ENCODE measurements at regions not wholly inside any gene's neighbourhood (a gene's known extent, or its start where the extent isn't known, plus 50 kb on each side); places are given as distances from the start of the nearest gene placed in this dataset.
"Not testable (repeated sequence)": the region's sequence is repeated elsewhere in the genome, so short reads cannot be mapped to it uniquely, and the experiment has no call there.

DNA sequence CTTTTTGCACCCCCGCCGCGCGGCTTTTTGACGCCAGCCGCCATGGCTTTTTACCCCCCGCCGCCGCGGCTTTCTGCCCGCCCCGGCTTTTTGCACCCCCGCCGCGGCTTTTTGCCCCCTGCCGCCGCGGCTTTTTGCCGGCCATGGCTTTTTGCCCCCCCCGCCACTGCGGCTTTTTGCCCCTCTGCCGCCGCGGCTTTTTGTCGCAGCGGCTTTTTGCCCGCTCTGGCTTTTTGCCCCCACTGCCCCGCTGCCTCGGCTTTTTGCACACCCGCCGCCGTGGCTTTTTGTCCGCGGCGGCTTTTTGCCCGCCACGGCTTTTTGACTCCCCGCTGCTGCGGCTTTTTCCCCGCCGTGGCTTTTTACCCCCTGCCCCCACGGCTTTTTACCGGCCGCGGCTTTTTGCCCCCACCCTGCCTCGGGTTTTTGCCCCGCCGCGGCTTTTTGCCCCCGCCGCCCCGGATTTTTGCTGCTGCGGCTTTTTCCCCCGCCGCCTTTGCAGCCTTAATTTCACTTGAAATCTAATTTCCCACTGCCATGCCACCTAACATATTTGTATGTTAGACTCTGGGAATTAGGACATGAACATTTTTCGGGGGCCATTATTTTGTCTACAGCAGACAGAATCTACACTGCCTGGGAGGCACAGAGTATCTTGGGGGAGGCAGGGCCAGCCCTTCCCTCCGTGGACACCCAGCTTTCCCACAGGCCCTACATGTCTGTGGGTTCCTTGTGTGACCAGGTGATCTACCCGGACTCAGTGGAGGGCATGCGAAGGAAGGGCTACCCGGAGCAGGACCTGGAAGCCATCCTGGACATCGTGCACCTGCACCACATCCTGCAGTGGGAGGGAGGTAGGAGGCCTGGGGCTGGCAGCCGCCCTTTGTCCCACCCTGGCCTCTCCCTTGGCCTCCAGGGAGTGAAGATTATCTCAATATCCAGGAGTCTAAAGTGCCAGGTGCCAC is 3031.0 kb upstream of the TEKT4 start:
- no peak for DNase-seq

DNA sequence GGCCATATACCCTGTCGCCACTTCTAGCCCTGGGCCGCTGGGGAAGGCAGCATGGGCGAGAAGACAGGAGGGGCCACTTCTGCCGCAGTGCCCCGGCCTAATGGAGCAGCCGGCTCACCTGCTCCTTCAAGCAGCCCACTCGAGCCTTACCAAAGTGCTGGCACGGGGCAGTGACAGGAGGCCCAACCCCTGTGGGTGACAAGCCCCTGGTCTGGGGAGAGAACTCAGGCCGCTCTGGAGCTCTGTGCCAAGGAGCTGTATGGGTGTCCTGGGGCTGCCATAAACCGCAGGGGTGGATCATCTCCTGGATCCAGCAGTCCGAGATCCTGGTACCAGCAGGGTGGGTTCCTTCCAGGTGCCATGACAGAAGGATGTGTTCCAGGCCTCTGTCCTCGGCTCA is 3029.0 kb upstream of the TEKT4 start:
- not testable (repeated sequence) for DNase-seq

DNA sequence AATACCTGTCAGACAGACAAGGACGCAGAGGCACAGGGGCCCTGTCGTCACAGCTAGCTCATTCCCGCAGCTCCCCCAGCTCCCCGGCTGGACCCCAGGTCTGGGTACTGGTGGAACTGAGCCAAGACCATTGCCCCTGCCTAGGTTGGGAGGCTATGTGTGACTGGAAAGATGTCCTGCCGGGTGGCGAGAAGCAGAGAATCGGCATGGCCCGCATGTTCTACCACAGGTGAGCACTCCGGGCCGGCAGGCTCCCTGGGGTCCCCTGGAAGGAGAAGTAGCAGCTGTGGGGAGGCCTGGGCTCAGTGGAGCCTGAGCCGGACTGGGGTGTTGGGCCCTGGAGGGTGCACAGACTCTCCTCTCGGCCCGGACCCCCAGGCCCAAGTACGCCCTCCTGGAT is 3028.3 kb upstream of the TEKT4 start:
- DNase-seq, result not testable (repeated sequence)

DNA sequence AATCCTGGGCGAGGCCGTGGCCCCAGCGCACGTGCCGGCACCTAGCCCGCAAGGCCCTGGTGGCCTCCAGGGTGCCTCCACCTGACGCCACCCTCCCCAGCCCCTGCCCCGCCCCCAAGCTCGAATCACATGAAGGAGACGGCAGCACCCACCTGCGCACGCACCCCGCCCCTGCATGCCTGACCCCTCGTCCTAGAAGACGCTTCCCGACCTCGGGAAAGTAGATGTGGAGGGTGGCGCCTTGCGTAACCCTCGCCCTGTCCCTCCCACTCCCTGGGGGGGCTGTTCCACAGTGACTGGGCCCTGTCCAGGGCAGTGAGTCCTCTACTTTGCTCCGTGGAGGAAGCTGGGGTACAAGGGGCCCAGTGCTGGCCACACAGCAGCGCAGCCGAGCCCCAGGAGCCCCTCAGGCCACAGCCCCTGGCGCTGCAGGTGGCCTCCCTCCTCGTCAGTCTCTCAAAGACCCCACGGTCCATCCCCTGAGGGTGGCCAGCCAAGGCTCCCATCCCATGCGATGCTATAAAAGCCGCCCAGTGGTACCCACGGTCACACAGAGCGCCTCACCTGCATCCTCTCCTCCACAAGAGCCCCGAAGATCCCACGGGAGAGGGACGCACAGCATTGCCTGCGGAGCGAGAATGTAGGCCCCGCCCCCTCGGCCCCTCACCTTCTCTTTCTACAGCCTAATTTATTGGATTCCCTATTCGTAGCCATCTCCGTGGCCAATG is 3027.3 kb upstream of the TEKT4 start:
- DNase-seq, result not testable (repeated sequence)

DNA sequence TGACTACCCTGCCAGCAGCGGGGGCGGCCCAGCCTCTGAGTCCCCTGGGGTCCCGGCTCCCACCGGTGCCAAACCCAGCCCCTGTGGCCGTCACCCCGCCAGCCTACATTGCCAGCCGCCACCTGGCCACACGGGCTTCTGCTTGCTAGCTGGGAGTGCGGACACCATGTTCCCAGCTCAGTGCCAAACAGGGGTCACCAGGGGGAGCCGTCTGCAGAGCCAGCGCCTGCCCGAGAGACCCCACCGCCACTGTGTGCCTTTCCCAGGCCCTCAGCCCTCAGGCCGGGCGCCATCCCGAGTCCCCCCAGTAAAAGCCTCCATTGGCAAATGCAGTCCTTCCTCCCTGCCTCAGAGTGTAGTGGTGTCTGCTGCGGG is 3026.8 kb upstream of the TEKT4 start:
- DNase-seq, result not testable (repeated sequence)

DNA sequence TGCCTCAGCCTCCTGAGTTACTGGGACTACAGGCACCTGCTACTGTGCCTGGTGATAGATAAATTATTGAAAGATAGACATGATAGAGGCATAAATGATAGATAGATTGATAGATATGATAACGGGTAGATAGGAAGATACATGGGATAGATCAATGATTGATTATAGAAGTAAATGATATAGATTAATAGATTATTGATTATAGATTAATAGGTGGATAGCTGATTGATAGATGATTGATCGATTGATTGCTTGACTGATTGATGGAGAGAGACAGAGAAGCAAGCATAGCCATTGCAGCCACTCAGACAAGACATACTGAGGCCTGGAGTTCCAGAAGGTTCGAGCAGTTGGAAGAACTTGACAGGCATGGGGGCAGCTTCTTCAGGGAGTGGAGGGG is 3024.8 kb upstream of the TEKT4 start:
- not testable (repeated sequence) for DNase-seq

DNA sequence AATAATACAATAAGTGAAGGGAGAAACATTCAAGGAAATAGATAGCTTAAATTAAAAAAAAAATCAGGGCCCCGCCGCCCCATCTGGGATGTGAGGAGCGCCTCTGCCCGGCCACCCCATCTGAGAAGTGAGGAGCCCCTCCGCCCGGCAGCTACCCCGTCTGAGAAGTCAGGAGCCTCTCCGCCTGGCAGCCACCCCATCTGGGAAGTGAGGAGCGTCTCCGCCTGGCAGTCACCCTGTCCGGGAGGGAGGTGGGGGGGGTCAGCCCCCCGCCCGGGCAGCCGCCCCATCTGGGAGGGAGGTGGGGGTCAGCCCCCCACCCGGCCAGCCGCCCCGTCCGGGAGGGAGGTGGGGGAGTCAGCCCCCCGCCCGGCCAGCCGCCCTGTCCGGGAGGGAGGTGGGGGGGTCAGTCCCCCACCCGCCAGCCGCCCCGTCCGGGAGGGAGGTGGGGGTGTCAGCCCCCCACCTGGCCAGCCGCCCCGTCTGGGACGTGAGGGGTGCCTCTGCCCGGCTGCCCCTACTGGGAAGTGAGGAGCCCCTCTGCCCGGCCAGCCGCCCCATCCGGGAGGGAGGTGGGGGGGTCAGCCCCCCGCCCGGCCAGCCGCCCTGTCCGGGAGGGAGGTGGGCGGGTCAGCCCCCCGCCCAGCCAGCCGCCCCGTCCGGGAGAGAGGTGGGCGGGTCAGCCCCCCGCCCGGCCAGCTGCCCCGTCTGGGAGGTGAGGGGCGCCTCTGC is 3019.4 kb upstream of the TEKT4 start:
- DNase-seq, result not testable (repeated sequence)

DNA sequence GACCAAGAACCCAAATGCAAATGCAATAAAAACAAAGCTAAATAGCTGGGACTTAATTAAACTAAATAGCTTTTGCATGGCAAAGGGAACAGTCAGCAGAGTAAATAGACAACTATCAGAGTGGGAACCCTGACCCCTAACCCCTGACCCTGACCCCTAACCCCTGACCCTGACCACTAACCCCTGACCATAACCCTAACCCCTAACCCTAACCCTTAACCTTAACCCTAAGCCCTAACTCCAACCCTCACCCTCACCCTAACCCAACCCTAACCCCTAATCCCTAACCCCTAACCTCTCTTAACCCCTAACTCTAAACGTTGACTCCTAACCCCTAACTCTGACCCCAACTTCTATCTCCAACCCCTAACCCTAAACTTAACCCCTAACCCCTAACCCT is 3014.3 kb upstream of the TEKT4 start:
- DNase-seq, result not testable (repeated sequence)

DNA sequence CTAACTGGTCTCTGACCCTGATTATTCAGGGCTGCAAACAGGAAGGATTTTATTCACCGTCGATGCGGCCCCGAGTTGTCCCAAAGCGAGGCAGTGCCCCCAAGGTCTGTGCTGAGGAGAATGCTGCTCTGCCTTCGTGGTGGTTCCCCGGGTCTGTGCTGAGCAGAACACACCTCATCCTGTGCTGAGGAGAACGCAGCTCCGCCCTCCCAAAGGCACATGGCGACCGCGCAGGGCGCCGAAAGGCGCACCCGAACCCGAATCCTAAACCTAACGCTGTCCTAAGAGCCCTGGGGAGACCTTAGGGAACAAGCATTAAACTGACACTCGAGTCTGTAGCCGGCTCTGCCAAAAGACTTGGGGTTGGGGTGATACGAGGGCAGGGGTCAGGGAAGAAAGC is 3013.5 kb upstream of the TEKT4 start:
- not testable (repeated sequence) for DNase-seq

DNA sequence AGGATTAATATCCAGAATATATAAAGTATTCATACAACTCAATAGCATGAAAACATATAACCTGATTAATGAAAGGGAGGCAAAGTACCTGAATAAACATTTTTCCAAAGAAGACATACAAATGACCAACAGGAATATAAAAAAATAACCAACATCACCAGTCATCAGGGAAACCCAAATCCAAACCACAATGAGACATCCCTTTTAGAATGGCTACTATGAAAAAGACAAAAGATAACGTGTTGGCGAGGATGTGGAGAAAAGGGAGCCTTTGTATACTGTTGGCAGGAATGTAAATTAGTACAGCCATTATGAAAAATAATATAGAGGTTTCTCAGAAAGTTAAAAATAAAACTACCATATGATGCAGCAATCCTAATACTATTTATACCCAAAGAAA is 2999.5 kb upstream of the TEKT4 start:
- DNase-seq, result not testable (repeated sequence)

DNA sequence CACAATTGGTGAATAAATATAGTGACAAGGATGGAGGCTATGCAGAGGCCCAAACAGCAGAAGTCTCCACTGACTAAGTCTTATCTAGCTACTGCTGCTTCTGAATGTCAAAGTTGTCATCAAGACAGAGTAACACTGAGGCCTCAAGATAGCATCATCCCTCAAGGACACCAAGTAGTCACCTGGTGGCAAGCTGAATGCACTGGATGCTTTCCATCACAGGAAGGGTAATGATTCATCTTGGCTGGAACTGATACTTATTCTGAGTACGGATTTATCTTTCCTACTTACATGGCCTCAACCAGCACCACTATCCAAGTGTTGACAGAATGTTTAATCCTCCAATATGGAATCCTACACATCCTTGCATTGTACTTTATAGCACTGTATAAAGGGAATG is 2997.8 kb upstream of the TEKT4 start:
- DNase-seq, result not testable (repeated sequence)

DNA sequence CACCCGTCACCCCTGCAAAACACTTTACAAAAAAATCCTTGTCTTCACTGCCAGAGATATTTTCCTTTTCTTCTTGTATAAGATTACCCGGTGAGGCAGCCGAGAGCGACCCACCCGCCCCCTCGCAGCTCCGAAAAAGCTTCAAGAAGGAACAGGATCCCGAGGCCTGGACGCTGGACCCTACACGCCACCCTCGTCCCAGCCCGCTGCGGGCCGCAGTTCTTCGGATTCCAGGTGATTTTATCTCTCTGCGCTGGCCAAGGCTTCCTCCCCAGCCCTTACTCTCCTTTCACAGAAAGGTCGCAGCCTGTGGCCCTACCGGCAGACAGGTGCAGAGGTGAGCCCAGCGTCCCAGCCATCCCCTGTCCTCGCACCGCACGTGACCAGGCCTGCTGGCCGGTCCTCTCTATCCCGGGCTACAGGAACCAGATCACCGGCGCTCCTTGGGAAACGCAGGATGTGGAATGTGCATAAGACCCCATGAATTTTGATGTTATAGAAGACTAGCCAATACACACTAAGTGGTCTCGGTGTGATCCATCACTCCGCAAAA is 2993.5 kb upstream of the TEKT4 start:
- not testable (repeated sequence) for DNase-seq

DNA sequence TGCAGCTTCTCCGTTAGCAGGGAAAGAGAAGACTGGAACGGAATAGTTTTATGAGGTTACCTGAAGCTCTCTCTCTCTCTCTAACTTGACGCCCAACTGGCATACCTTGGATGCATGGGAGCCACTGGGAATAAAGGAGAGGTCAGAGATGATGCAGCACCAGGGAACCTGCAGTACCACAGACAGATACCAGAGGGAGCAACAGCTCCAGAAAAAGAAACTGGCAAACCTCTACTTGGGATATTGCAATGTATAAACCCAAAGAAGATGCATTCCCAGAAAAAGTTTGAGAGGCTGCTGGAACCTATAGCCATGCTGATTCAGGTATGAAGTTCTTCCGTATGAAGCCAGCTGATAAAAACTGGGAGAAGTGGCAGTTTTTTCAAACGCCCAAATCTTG is 2976.1 kb upstream of the TEKT4 start:
- not testable (repeated sequence) for DNase-seq

DNA sequence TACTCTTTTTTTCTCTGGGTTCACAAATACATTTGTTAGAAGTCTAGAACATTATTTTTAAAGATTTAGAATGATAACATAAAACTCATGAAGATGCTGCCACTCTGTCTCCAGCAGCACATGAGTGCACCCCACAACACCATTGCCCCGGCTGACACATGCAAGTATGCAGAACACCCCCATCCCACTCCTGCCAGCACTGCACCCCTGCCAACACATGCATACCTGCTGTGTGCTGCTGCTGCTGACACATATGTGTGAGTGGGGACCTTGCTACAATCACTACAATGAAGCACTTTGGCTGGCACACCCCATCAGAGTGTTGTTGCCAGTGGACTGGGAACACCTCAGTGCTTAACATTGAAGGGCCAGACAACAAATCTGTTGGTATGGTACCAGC is 2953.6 kb upstream of the TEKT4 start:
- not testable (repeated sequence) for DNase-seq

Data from RPMI8226 (cell line).